CD4-positive, alpha-beta T cell treated with Interleukin-4 for 1 hour (primary cell): ENCODE measurements at regions not wholly inside any gene's neighbourhood (a gene's known extent, or its start where the extent isn't known, plus 50 kb on each side); places are given as distances from the start of the nearest gene placed in this dataset.

Source experiments
- DNase-seq, 2 donors: peaks; one replicate each; pipeline ENCODE4 v3.0.0-alpha.2; 2020 to 2022

- DNase-seq = no peak
Observed at GRCh38 chr3:22334996-22335395, 584.0 kb upstream of the ZNF385D start.

- DNase-seq = no peak
Observed at GRCh38 chr3:22349215-22349851, 598.3 kb upstream of the ZNF385D start.

- no peak for DNase-seq
Observed at GRCh38 chr3:22351806-22352205, 600.8 kb upstream of the ZNF385D start.

- DNase-seq = no peak
Observed at GRCh38 chr3:22353126-22353525, 602.1 kb upstream of the ZNF385D start.

GRCh38 chr3:22358334-22358733 is 607.3 kb upstream of the ZNF385D start:
- no peak for DNase-seq

- DNase-seq = no peak
Observed at GRCh38 chr3:22360164-22360563, 609.2 kb upstream of the ZNF385D start.

GRCh38 chr3:22360970-22361369 is 610.0 kb upstream of the ZNF385D start:
- DNase-seq = no peak

- no peak for DNase-seq
Observed at GRCh38 chr3:22361521-22361920, 610.5 kb upstream of the ZNF385D start.

- no peak for DNase-seq
Observed at GRCh38 chr3:22364851-22365250, 613.8 kb upstream of the ZNF385D start.

- DNase-seq = no peak
Observed at GRCh38 chr3:22366781-22367180, 615.8 kb upstream of the ZNF385D start.

GRCh38 chr3:22371036-22371435 is 620.0 kb upstream of the ZNF385D start:
- DNase-seq = no peak

GRCh38 chr3:22371607-22372291 is 620.7 kb upstream of the ZNF385D start:
- DNase-seq = no peak

- no peak for DNase-seq
Observed at GRCh38 chr3:22372292-22373062, 621.5 kb upstream of the ZNF385D start.

- no peak for DNase-seq
Observed at GRCh38 chr3:22373182-22373581, 622.2 kb upstream of the ZNF385D start.

- no peak for DNase-seq
Observed at GRCh38 chr3:22373827-22374226, 622.8 kb upstream of the ZNF385D start.

- no peak for DNase-seq
Observed at GRCh38 chr3:22377421-22377820, 626.4 kb upstream of the ZNF385D start.

GRCh38 chr3:22378869-22379268 is 627.9 kb upstream of the ZNF385D start:
- DNase-seq = no peak

- no peak for DNase-seq
Observed at GRCh38 chr3:22380253-22380652, 629.2 kb upstream of the ZNF385D start.

- DNase-seq = peak; percentile 26 to 30
Observed at GRCh38 chr3:22381564-22381963, 630.6 kb upstream of the ZNF385D start.

- no peak for DNase-seq
Observed at GRCh38 chr3:22383285-22383684, 632.3 kb upstream of the ZNF385D start.

- no peak for DNase-seq
Observed at GRCh38 chr3:22386107-22386506, 635.1 kb upstream of the ZNF385D start.

- no peak for DNase-seq
Observed at GRCh38 chr3:22392286-22392685, 641.3 kb upstream of the ZNF385D start.

GRCh38 chr3:22392859-22393258 is 641.8 kb upstream of the ZNF385D start:
- no peak for DNase-seq

GRCh38 chr3:22399566-22399965 is 648.6 kb upstream of the ZNF385D start:
- no peak for DNase-seq
